Upper lobe of right lung (tissue), 1 donor: ENCODE measurements at regions not wholly inside any gene's neighbourhood (a gene's known extent, or its start where the extent isn't known, plus 50 kb on each side); places are given as distances from the start of the nearest gene placed in this dataset.

Source experiments
- ATAC-seq: fragments of 200-7000 bp; cut with Tn5 transposase; one replicate; pipeline ENCODE4 v1.9.1; 2020; ENCODE audit warnings: mild to moderate bottlenecking, moderate library complexity
- DNase-seq: peaks from one replicate; pipeline ENCODE4 v3.0.0-alpha.2; 2020
- H3K27ac ChIP-seq: fragments of 200-600 bp; one replicate; pipeline ENCODE4 v1.8.0; 2022
- H3K27me3 ChIP-seq: fragments of 200-600 bp; one replicate; pipeline ENCODE4 v1.8.0; 2022; ENCODE audit warnings: mild to moderate bottlenecking
- H3K36me3 ChIP-seq: fragments of 200-600 bp; one replicate; pipeline ENCODE4 v1.8.0; 2022
- H3K4me1 ChIP-seq: fragments of 200-600 bp; one replicate; pipeline ENCODE4 v1.8.0; 2022
- H3K4me3 ChIP-seq: fragments of 200-600 bp; one replicate; pipeline ENCODE4 v1.8.0; 2022; ENCODE audit warnings: mild to moderate bottlenecking
- H3K9me3 ChIP-seq: fragments of 200-600 bp; one replicate; pipeline ENCODE4 v1.8.0; 2022
- intact Hi-C: fragments of 100-400 bp; cut with DNase I; formaldehyde crosslinking; loops from one replicate; pipeline ENCODE4 v1.11.0; 2022
- TF ChIP-seq, protein P1 (sequence below): fragments of 200-600 bp; IDR thresholded peaks from one replicate; pipeline ENCODE4 v1.8.0; 2022; ENCODE audit warnings: antibody characterized with exemption
- donor health status: DM: no; HTN: yes; CAD: no; lungs with severe emphysema.

DNA sequence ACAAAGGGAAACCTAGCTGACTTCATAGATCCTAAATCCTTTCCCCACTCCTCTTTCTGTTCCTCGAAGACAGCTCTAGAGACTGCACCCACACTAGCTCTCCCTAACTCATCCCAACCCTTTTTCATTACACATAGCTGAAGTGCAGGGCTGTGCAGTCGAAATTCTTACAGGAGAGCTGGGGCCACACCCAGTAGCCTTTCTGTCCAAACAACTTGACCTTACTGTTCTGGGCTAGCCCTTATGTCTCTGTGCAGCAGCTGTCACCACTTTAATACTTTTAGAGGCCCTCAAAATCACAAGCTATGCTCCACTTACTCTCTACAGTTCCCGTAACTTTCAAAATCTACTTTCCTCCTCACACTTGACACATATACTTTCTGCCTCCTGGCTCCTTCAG lies 666.1 kb upstream of the PKDCC start:
- H3K27ac ChIP-seq = no peak overlapping the region
- no peaks in the 10 kb centered on the region for H3K27me3 ChIP-seq
- H3K9me3 ChIP-seq = no peaks in the 10 kb centered on the region
- H3K4me3 ChIP-seq = no peak overlapping the region
- peak; percentile 81 for ATAC-seq
- H3K4me1 ChIP-seq = no peaks in the 10 kb centered on the region
- TF ChIP-seq, protein P1, sequence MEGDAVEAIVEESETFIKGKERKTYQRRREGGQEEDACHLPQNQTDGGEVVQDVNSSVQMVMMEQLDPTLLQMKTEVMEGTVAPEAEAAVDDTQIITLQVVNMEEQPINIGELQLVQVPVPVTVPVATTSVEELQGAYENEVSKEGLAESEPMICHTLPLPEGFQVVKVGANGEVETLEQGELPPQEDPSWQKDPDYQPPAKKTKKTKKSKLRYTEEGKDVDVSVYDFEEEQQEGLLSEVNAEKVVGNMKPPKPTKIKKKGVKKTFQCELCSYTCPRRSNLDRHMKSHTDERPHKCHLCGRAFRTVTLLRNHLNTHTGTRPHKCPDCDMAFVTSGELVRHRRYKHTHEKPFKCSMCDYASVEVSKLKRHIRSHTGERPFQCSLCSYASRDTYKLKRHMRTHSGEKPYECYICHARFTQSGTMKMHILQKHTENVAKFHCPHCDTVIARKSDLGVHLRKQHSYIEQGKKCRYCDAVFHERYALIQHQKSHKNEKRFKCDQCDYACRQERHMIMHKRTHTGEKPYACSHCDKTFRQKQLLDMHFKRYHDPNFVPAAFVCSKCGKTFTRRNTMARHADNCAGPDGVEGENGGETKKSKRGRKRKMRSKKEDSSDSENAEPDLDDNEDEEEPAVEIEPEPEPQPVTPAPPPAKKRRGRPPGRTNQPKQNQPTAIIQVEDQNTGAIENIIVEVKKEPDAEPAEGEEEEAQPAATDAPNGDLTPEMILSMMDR = no peak
- H3K36me3 ChIP-seq = no peaks in the 10 kb centered on the region
- intact Hi-C loops = no loop called here
- DNase-seq = no peak

DNA sequence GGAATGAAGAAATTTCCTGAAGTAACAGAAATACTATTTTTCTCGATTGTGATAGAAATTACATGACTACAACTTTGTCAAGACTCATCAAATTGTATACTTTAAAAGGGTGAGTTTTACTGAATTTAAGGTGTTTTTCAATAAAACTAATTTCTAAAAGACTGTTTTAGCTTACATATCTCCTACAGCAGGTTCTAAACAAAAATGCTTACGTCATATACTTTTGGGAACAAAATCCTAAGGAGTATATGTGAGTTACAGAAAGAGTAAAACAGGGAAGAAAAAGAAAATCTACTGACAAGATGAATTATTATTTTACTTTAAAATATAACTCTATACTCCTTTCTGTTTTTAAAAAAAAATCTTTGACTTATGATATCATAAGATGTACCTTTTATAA lies 660.3 kb upstream of the PKDCC start:
- no peak for DNase-seq
- H3K4me1 ChIP-seq = no peaks in the 10 kb centered on the region
- H3K9me3 ChIP-seq = no peaks in the 10 kb centered on the region
- no peak for ATAC-seq
- H3K27ac ChIP-seq = no peak overlapping the region
- TF ChIP-seq, protein P1 = no peak
- intact Hi-C loops = no loop called here
- H3K4me3 ChIP-seq = no peak overlapping the region
- H3K27me3 ChIP-seq = no peaks in the 10 kb centered on the region
- H3K36me3 ChIP-seq = no peaks in the 10 kb centered on the region

DNA sequence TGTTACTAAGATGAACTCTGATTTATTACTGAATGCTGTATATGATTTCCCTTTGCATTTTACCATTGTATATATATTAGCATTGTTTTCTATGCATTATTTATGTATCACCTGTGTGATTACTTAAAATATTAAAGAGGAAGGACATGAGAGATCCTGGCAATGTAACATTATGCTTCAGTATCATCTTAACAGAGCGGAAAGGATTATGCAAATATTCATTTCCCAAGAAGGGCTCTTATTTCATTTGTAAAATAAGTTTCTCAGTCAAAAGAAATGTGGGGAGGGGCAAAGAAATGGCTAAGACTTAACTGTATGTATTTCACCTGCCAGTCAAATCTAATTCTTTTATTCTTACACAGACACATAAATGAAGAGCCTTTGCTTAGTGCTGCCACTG lies 654.2 kb upstream of the PKDCC start:
- Histone ChIP-seq H3K4me1 (no peaks in the 10 kb centered on the region), H3K27me3 (no peaks in the 10 kb centered on the region), H3K4me3 (no peak overlapping the region), H3K9me3 (no peaks in the 10 kb centered on the region), H3K27ac (no peak overlapping the region), H3K36me3 (no peaks in the 10 kb centered on the region)
- no peak for DNase-seq
- intact Hi-C loops = no loop called here
- TF ChIP-seq, protein P1 = no peak
- ATAC-seq = no peak

DNA sequence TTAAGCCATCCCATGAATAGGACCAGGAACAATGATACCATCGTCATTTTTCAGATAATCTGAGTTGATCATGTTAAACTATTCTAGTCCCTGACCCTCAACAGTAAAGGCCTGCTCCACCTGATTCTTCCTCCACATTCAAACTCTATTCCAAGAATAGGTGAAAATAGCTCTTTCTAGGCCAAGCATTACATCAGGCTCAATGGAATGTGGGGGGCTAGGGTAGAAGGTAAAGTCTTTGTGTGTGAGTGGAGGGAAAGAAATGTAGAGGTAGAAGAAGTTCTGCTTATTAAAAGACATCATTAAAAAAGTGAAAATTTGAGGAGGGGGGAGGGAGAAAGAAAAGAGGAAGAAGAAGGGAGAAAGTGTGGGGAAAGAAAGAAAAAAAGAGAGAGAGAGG lies 653.3 kb upstream of the PKDCC start:
- Histone ChIP-seq H3K4me3 (no peak overlapping the region), H3K27me3 (no peaks in the 10 kb centered on the region)
- ATAC-seq = no peak

DNA sequence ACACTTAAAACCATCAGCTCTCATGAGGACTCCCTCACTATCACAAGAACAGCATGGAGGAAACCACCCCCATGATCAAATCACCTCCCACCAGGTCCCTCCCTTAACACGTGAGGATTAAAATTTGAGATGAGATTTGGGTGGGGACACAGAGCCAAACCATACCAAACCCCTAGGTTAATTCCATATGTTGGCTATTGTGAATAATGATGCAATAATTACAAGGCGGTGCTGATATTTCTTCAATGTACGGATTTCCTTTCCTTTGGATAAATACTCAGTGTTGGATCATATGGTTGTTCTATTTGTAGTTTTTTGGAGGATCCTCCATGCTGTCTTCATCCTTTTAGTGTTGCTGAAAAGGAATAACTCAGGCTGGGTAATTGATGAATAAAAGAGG lies 652.1 kb upstream of the PKDCC start:
- no peaks in the 10 kb centered on the region for H3K4me1 ChIP-seq
- H3K27me3 ChIP-seq = no peaks in the 10 kb centered on the region
- H3K36me3 ChIP-seq = no peaks in the 10 kb centered on the region
- H3K27ac ChIP-seq = no peak overlapping the region
- intact Hi-C loops = no loop called here
- H3K4me3 ChIP-seq = no peak overlapping the region
- TF ChIP-seq, protein P1 = no peak
- DNase-seq = no peak
- no peaks in the 10 kb centered on the region for H3K9me3 ChIP-seq
- no peak for ATAC-seq

More for the DNA sequence above, 653.3 kb upstream of the PKDCC start:
- Histone ChIP-seq H3K36me3 (no peaks in the 10 kb centered on the region), H3K4me1 (no peaks in the 10 kb centered on the region), H3K27ac (no peak overlapping the region), H3K9me3 (no peaks in the 10 kb centered on the region)
- no peak for DNase-seq
- intact Hi-C loops = no loop called here
- TF ChIP-seq, protein P1 = no peak

DNA sequence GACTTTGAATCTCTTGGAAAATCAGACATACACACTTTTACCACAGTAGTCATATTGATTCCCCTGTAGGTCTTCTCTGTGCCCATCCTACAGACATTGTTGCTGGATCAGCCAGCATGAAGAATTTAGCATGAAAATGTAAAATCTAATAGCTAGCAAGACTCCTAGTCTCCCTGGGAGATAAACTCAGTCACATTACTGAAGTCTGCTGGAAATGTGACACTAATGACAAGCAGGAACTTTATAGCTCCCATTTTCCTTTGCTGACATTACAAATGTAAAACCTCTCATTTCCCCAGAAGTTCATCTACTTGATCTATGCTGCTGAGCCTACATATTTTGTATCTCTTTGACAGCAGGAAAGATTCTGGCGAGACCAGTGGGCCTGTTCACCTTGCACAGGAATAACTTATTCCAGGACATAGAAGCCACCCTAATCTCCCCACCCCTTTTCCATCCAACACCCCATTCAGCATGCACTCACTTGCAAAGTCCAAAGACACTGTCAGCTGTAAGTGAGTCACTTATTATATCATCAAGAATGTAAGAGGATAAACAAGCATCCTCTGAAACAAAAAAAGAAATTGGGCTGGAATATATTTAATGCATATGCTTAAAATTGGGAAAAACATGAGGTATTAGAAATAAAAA lies 648.3 kb upstream of the PKDCC start:
- DNase-seq (no peak), ATAC-seq (no peak)
- intact Hi-C loops = no loop called here
- Histone ChIP-seq H3K4me3 (no peak overlapping the region), H3K4me1 (no peaks in the 10 kb centered on the region), H3K9me3 (no peaks in the 10 kb centered on the region), H3K36me3 (no peaks in the 10 kb centered on the region), H3K27ac (no peak overlapping the region), H3K27me3 (no peaks in the 10 kb centered on the region)
- TF ChIP-seq, protein P1 = no peak
